Endothelial cell of umbilical vein (primary cell): ENCODE measurements at regions not wholly inside any gene's neighbourhood (a gene's known extent, or its start where the extent isn't known, plus 50 kb on each side); places are given as distances from the start of the nearest gene placed in this dataset.

Experiments
- BruUV-seq: library from RNA; stranded (reverse); fragments of 400-500 nt; replicated peaks from 2 replicates; lab custom pipeline; 2021; lab: Mats Ljungman, UMichigan
- CTCF ChIA-PET: fragments of 300-600, 350-600 bp; sonication (Branson Sonifier 250); formaldehyde crosslinking; loops from one replicate; lab custom pipeline; 2021; ENCODE audit warnings: antibody characterized with exemption, inconsistent platforms; lab: Charles Lee
- POLR2A ChIA-PET: fragments of 300-600, 350-600 bp; sonication (Branson Sonifier 250); formaldehyde crosslinking; loops from one replicate; lab custom pipeline; 2021; ENCODE audit warnings: antibody characterized with exemption, inconsistent platforms; lab: Charles Lee
- DNase-seq: peaks from one replicate; pipeline ENCODE4 v3.0.0-alpha.2; 2011; ENCODE audit warnings: low read depth, low spot score
- FAIRE-seq: peaks from 2 replicates; lab custom pipeline; 2011; peaks lifted over from hg19 to GRCh38; lab: Jason Lieb, UNC
- H2AFZ ChIP-seq: 2 replicates; pipeline ENCODE4 v1.6.0; 2012; ENCODE audit warnings: low read depth, low read length, control low read depth, inconsistent platforms
- H3K27ac ChIP-seq: 2 replicates; pipeline ENCODE4 v1.5.1; 2011; ENCODE audit warnings: low read depth, mild to moderate bottlenecking, control low read depth, low read length, moderate library complexity; ENCODE audit not compliant: insufficient read depth
- H3K27me3 ChIP-seq, 2 experiments: 2 replicates each; pipeline versions ENCODE4 v1.6.0 to v1.6.1; 2011; ENCODE audit warnings: low read length in 2 of 2, mixed read lengths in 1 of 2; ENCODE audit not compliant: control insufficient read depth in 2 of 2, insufficient read depth in 2 of 2
- H3K36me3 ChIP-seq, 2 experiments: 2 replicates in 1 of 2; 3 replicates in 1 of 2; pipeline ENCODE4 v1.5.1; 2011; ENCODE audit warnings: low read length in 2 of 2, mild to moderate bottlenecking in 1 of 2, moderate library complexity in 1 of 2; ENCODE audit not compliant: control insufficient read depth in 2 of 2, insufficient read depth in 2 of 2; ENCODE audit errors: extremely low read depth in 1 of 2
- H3K4me1 ChIP-seq: 3 replicates; pipeline ENCODE4 v1.5.1; 2011; ENCODE audit warnings: mild to moderate bottlenecking, low read length; ENCODE audit not compliant: control insufficient read depth, insufficient read depth; ENCODE audit errors: extremely low read depth
- H3K4me2 ChIP-seq: 2 replicates; pipeline ENCODE4 v1.6.1; 2011; ENCODE audit warnings: low read length, control low read depth, mixed read lengths; ENCODE audit not compliant: insufficient read depth
- H3K4me3 ChIP-seq, 3 experiments: fragments of 200-600 bp in 1 of 3; sonication (generic), shearing (Covaris generic) in 1 of 3; replicated peaks in 1 of 3; 2 replicates each; pipeline ENCODE4 v1.5.1; 2011 to 2016; ENCODE audit warnings: control low read depth in 3 of 3, low read length in 3 of 3, mild to moderate bottlenecking in 2 of 3, inconsistent platforms in 1 of 3, low read depth in 1 of 3, moderate library complexity in 1 of 3; ENCODE audit not compliant: insufficient read depth in 1 of 3
- H3K79me2 ChIP-seq: 2 replicates; pipeline ENCODE4 v1.6.0; 2012; ENCODE audit warnings: low read length, inconsistent platforms; ENCODE audit not compliant: control insufficient read depth, insufficient read depth
- H3K9ac ChIP-seq: replicated peaks from 2 replicates; pipeline ENCODE3; 2011; ENCODE audit warnings: low read length, control low read depth; ENCODE audit not compliant: insufficient read depth; ENCODE audit errors: extremely low read depth
- H3K9me1 ChIP-seq: replicated peaks from 3 replicates; pipeline ENCODE4 v1.6.0; 2011; ENCODE audit warnings: mild to moderate bottlenecking, low read length; ENCODE audit not compliant: control insufficient read depth, insufficient read depth; ENCODE audit errors: extremely low read depth
- H3K9me3 ChIP-seq: replicated peaks from 2 replicates; pipeline ENCODE4 v1.5.1; 2012; ENCODE audit warnings: low read length, inconsistent platforms; ENCODE audit not compliant: control insufficient read depth, insufficient read depth
- H4K20me1 ChIP-seq: replicated peaks from 2 replicates; pipeline ENCODE3; 2011; ENCODE audit warnings: mild to moderate bottlenecking, low read length; ENCODE audit not compliant: control insufficient read depth, insufficient read depth; ENCODE audit errors: extremely low read depth
- CTCF ChIP-seq, 2 donors: IDR thresholded peaks; 1 replicate in 1 of 2; 2 replicates in 1 of 2; pipeline ENCODE4 v1.5.1; 2011; ENCODE audit warnings: low read length in 2 of 2, mild to moderate bottlenecking in 2 of 2, moderate library complexity in 2 of 2, control low read depth in 1 of 2, inconsistent platforms in 1 of 2, low read depth in 1 of 2; ENCODE audit not compliant: insufficient read depth in 1 of 2; ENCODE audit errors: extremely low read depth in 1 of 2
- EZH2 ChIP-seq: IDR thresholded peaks from 2 replicates; pipeline ENCODE4 v1.6.1; 2012; ENCODE audit warnings: borderline replicate concordance, low read depth, mild to moderate bottlenecking, moderate library complexity, low read length, inconsistent platforms; ENCODE audit not compliant: severe bottlenecking
- FOS ChIP-seq: IDR thresholded peaks from 2 replicates; pipeline ENCODE4 v1.6.1; 2011; ENCODE audit warnings: mild to moderate bottlenecking, low read length, moderate library complexity, borderline replicate concordance; ENCODE audit not compliant: insufficient read depth
- GATA2 ChIP-seq: IDR thresholded peaks from 2 replicates; pipeline ENCODE4 v1.7.0; 2011; ENCODE audit warnings: low read depth, mild to moderate bottlenecking, moderate library complexity, mixed read lengths, low read length; ENCODE audit not compliant: insufficient read length, insufficient read depth
- JUN ChIP-seq: IDR thresholded peaks from 2 replicates; pipeline ENCODE4 v1.6.1; 2011; ENCODE audit warnings: borderline replicate concordance, low read depth; ENCODE audit not compliant: insufficient read length, insufficient read depth
- MAX ChIP-seq: IDR thresholded peaks from 2 replicates; pipeline ENCODE4 v1.6.1; 2011; ENCODE audit not compliant: insufficient read depth, insufficient read length
- MYC ChIP-seq: IDR thresholded peaks from one replicate; pipeline ENCODE4 v1.6.1; 2011; ENCODE audit warnings: mild to moderate bottlenecking, low read depth, low read length
- POLR2A ChIP-seq: IDR thresholded peaks from 2 replicates; pipeline ENCODE4 v1.6.1; 2012; ENCODE audit warnings: low read depth, mild to moderate bottlenecking, control low read depth, low read length
- POLR2AphosphoS5 ChIP-seq: IDR thresholded peaks from 2 replicates; pipeline ENCODE4 v1.6.1; 2012; ENCODE audit warnings: low read depth, mild to moderate bottlenecking, control low read depth, low read length, moderate library complexity; ENCODE audit not compliant: insufficient read depth
- dilution Hi-C: fragments of 300-500 bp; cut with MboI; formaldehyde crosslinking; loops from one replicate; pipeline ENCODE4 v1.15.0; 2019; ENCODE audit warnings: low sequenced_read_pairs; ENCODE audit not compliant: extremely low pct_ligation_motif_present
- intact Hi-C: fragments of 100-400 bp; cut with micrococcal nuclease; formaldehyde crosslinking; loops from one replicate; pipeline ENCODE4 v1.10.0; 2022

GRCh38 chr3:64895991-64896895 is 208.4 kb upstream of the ADAMTS9 start:
- H3K4me1 ChIP-seq, result peaks cover 8% of the 10 kb centered on the region
- no peaks in the 10 kb centered on the region for H3K36me3 ChIP-seq
- H4K20me1 ChIP-seq, result no peaks in the 10 kb centered on the region
- TF ChIP-seq CTCF (IDR thresholded peaks at IDR 0.05; ENCODE audit: extremely low read depth in 1 of 2, insufficient read depth in 1 of 2, low read depth in 1 of 2, low read length in 2 of 2) (no peak), EZH2 (no peak), POLR2A (no peak), FOS (no peak), MYC (no peak), GATA2 (no peak), MAX (no peak), POLR2AphosphoS5 (no peak), JUN (no peak)
- POLR2A ChIA-PET, result no interaction called here
- no peaks in the 10 kb centered on the region for H3K79me2 ChIP-seq
- H3K9me1 ChIP-seq, result no peaks in the 10 kb centered on the region
- no peaks in the 10 kb centered on the region for H3K9me3 ChIP-seq
- no peak overlapping the region for H3K4me2 ChIP-seq
- intact Hi-C loops, result no loop called here
- BruUV-seq, result no TSS peak
- H3K27ac ChIP-seq, result no peak overlapping the region
- H3K27me3 ChIP-seq, result no peaks in the 10 kb centered on the region
- FAIRE-seq (no peak), DNase-seq (no peak)
- dilution Hi-C loops, result no loop called here
- CTCF ChIA-PET, result interaction anchor here (1.2 kb wide), 1 partner anchor 12 kb away, joined by 4 read pairs; no protein-coding TSS in a partner anchor
- H3K9ac ChIP-seq, result no peak overlapping the region
- H3K4me3 ChIP-seq, result no peak overlapping the region
- H2AFZ ChIP-seq, result no peak overlapping the region
